H1 (cell line): ENCODE measurements at regions not wholly inside any gene's neighbourhood (a gene's known extent, or its start where the extent isn't known, plus 50 kb on each side); places are given as distances from the start of the nearest gene placed in this dataset.

ENCODE experiments used
- CTCF ChIA-PET: fragments of 300-600 bp; sonication (Branson Sonifier 250); formaldehyde crosslinking; loops from one replicate; lab custom pipeline; 2021; ENCODE audit not compliant: partially characterized antibody; lab: Charles Lee
- POLR2A ChIA-PET: fragments of 300-600 bp; sonication (Branson Sonifier 250); formaldehyde crosslinking; loops from one replicate; lab custom pipeline; 2021; ENCODE audit warnings: inconsistent platforms; ENCODE audit not compliant: partially characterized antibody; lab: Charles Lee
- DNase-seq, 2 experiments: peaks; one replicate each; pipeline versions ENCODE4 v3.0.0 to v3.0.0-alpha.2; 2010 to 2022; ENCODE audit warnings: low spot score in 2 of 2, low read depth in 1 of 2, mixed read lengths in 1 of 2
- FAIRE-seq: peaks from 2 replicates; lab custom pipeline; 2011; peaks lifted over from hg19 to GRCh38; lab: Jason Lieb, UNC
- H2AFZ ChIP-seq: 2 replicates; pipeline ENCODE4 v1.8.1; 2012; ENCODE audit warnings: low read length, inconsistent platforms
- H2AK5ac ChIP-seq: 2 replicates; pipeline ENCODE4 v1.6.1; 2013; ENCODE audit warnings: low read depth, low read length
- H2BK120ac ChIP-seq: replicated peaks from 2 replicates; pipeline ENCODE3; 2013; ENCODE audit warnings: low read depth, low read length, inconsistent platforms
- H2BK12ac ChIP-seq: 2 replicates; pipeline ENCODE4 v1.6.1; 2013; ENCODE audit warnings: low read depth, low read length
- H2BK15ac ChIP-seq: 2 replicates; pipeline ENCODE4 v1.6.1; 2013; ENCODE audit warnings: low read length
- H2BK20ac ChIP-seq: 2 replicates; pipeline ENCODE4 v1.6.1; 2013; ENCODE audit warnings: low read length
- H2BK5ac ChIP-seq: 2 replicates; pipeline ENCODE4 v1.6.1; 2013; ENCODE audit warnings: low read depth, low read length
- H3K14ac ChIP-seq: 2 replicates; pipeline ENCODE4 v1.6.1; 2013; ENCODE audit warnings: inconsistent platforms; ENCODE audit not compliant: insufficient read length
- H3K18ac ChIP-seq: 2 replicates; pipeline ENCODE4 v1.6.1; 2013; ENCODE audit warnings: low read length; ENCODE audit errors: extremely low read depth
- H3K23ac ChIP-seq: 2 replicates; pipeline ENCODE4 v1.6.1; 2013; ENCODE audit warnings: inconsistent platforms; ENCODE audit not compliant: insufficient read length
- H3K23me2 ChIP-seq: 2 replicates; pipeline ENCODE4 v1.6.1; 2013; ENCODE audit warnings: low read depth, low read length
- H3K27ac ChIP-seq: 2 replicates; pipeline ENCODE4 v1.6.1; 2011; ENCODE audit warnings: low read depth, low read length, inconsistent platforms
- H3K27me3 ChIP-seq, 4 experiments: replicated peaks in 1 of 4; 1 replicate in 1 of 4; 2 replicates in 3 of 4; pipeline versions ENCODE4 v1.6.1 to v1.8.1; 2011 to 2013; ENCODE audit warnings: low read length in 3 of 4, mild to moderate bottlenecking in 3 of 4, inconsistent platforms in 2 of 4, mixed read lengths in 2 of 4, moderate library complexity in 1 of 4; ENCODE audit not compliant: control insufficient read depth in 3 of 4, insufficient read depth in 3 of 4; ENCODE audit errors: extremely low read depth in 1 of 4
- H3K36me3 ChIP-seq, 4 experiments: 2 replicates each; pipeline versions ENCODE4 v1.6.1 to v1.8.1; 2011 to 2013; ENCODE audit warnings: mild to moderate bottlenecking in 4 of 4, low read length in 3 of 4, moderate library complexity in 2 of 4, control low read depth in 1 of 4, inconsistent platforms in 1 of 4; ENCODE audit not compliant: insufficient read depth in 4 of 4, control insufficient read depth in 2 of 4
- H3K4ac ChIP-seq: replicated peaks from 2 replicates; pipeline ENCODE3; 2013; ENCODE audit warnings: low read length, low read depth, mixed read lengths, inconsistent platforms; ENCODE audit not compliant: insufficient read length
- H3K4me1 ChIP-seq, 4 experiments: replicated peaks in 1 of 4; 1 replicate in 1 of 4; 2 replicates in 3 of 4; pipeline versions ENCODE4 v1.6.1 to v1.8.1; 2011 to 2013; ENCODE audit warnings: low read length in 3 of 4, inconsistent platforms in 2 of 4, mixed read lengths in 1 of 4; ENCODE audit not compliant: insufficient read depth in 4 of 4, control insufficient read depth in 3 of 4
- H3K4me2 ChIP-seq, 2 experiments: 2 replicates each; pipeline versions ENCODE4 v1.6.1 to v1.8.1; 2011 to 2013; ENCODE audit warnings: low read depth in 2 of 2, low read length in 2 of 2, control low read depth in 1 of 2, inconsistent platforms in 1 of 2, mild to moderate bottlenecking in 1 of 2; ENCODE audit not compliant: insufficient read depth in 1 of 2
- H3K4me3 ChIP-seq, 4 experiments: fragments of 200-600, 300-600 bp in 1 of 4; sonication (generic), shearing (Covaris generic), sonication (Bioruptor Twin) in 1 of 4; 2 replicates each; pipeline versions ENCODE4 v1.5.1 to v1.8.1; 2011 to 2016; ENCODE audit warnings: low read length in 4 of 4, low read depth in 3 of 4, control low read depth in 2 of 4, inconsistent platforms in 2 of 4, mild to moderate bottlenecking in 2 of 4, mixed read lengths in 1 of 4, moderate library complexity in 1 of 4; ENCODE audit not compliant: insufficient read depth in 2 of 4; ENCODE audit errors: extremely low read depth in 1 of 4
- H3K56ac ChIP-seq: replicated peaks from 2 replicates; pipeline ENCODE3; 2013; ENCODE audit warnings: low read depth, mild to moderate bottlenecking, mixed read lengths, low read length, inconsistent platforms; ENCODE audit not compliant: insufficient read length
- H3K79me1 ChIP-seq: 2 replicates; pipeline ENCODE4 v1.6.1; 2013; ENCODE audit warnings: low read depth, low read length, control low read depth
- H3K79me2 ChIP-seq, 2 experiments: 2 replicates each; pipeline versions ENCODE4 v1.6.1 to v1.8.1; 2012 to 2013; ENCODE audit warnings: low read length in 2 of 2, mild to moderate bottlenecking in 2 of 2, inconsistent platforms in 1 of 2; ENCODE audit not compliant: insufficient read depth in 2 of 2, control insufficient read depth in 1 of 2
- H3K9ac ChIP-seq, 4 experiments: replicated peaks in 1 of 4; 1 replicate in 1 of 4; 2 replicates in 3 of 4; pipeline versions ENCODE4 v1.6.1 to v1.8.1; 2011 to 2013; ENCODE audit warnings: low read depth in 3 of 4, low read length in 3 of 4, control low read depth in 2 of 4, mild to moderate bottlenecking in 2 of 4, moderate library complexity in 2 of 4, inconsistent platforms in 1 of 4; ENCODE audit errors: extremely low read depth in 1 of 4
- H3K9me3 ChIP-seq, 2 experiments: 2 replicates each; pipeline versions ENCODE4 v1.6.1 to v1.8.1; 2012 to 2013; ENCODE audit warnings: mild to moderate bottlenecking in 2 of 2, moderate library complexity in 2 of 2, control low read depth in 1 of 2, inconsistent platforms in 1 of 2, low read depth in 1 of 2, low read length in 1 of 2, mixed read lengths in 1 of 2; ENCODE audit not compliant: insufficient read depth in 2 of 2
- H4K20me1 ChIP-seq, 2 experiments: replicated peaks in 1 of 2; 2 replicates each; pipeline versions ENCODE3 to v1.8.1; 2011 to 2013; ENCODE audit warnings: inconsistent platforms in 2 of 2, low read length in 2 of 2, mild to moderate bottlenecking in 1 of 2; ENCODE audit not compliant: insufficient read depth in 2 of 2, control insufficient read depth in 1 of 2
- H4K5ac ChIP-seq: 2 replicates; pipeline ENCODE4 v1.6.1; 2013; ENCODE audit warnings: low read length, low read depth, mixed read lengths, inconsistent platforms; ENCODE audit not compliant: insufficient read length
- H4K8ac ChIP-seq: 2 replicates; pipeline ENCODE4 v1.8.0; 2013; ENCODE audit warnings: mild to moderate bottlenecking, moderate library complexity, low read length, inconsistent platforms; ENCODE audit not compliant: insufficient read depth; ENCODE audit errors: extremely low read depth
- H4K91ac ChIP-seq: replicated peaks from 2 replicates; pipeline ENCODE3; 2013; ENCODE audit warnings: low read length, mixed read lengths, inconsistent platforms; ENCODE audit not compliant: insufficient read length
- CTBP2 ChIP-seq: IDR thresholded peaks from 2 replicates; pipeline ENCODE4 v1.7.0; 2011; ENCODE audit warnings: borderline replicate concordance, mild to moderate bottlenecking, moderate library complexity, mixed read lengths, low read length; ENCODE audit not compliant: insufficient read depth, insufficient read length
- GABPA ChIP-seq: IDR thresholded peaks from 2 replicates; pipeline ENCODE4 v1.6.1; 2011; ENCODE audit warnings: mild to moderate bottlenecking, low read length, moderate library complexity, borderline replicate concordance; ENCODE audit not compliant: insufficient read depth
- KDM5A ChIP-seq: fragments of 200-600 bp; IDR thresholded peaks from 2 replicates; pipeline ENCODE4 v1.7.1; 2012; ENCODE audit warnings: mild to moderate bottlenecking, low read length, inconsistent platforms, mixed read lengths
- MAFK ChIP-seq: IDR thresholded peaks from 2 replicates; pipeline ENCODE4 v1.6.1; 2012; ENCODE audit warnings: low read depth, mild to moderate bottlenecking, improper control_type of control experiment, low read length
- NANOG ChIP-seq: IDR thresholded peaks from 2 replicates; pipeline ENCODE4 v1.6.1; 2011; ENCODE audit warnings: low read length, low read depth, mild to moderate bottlenecking, inconsistent platforms; ENCODE audit not compliant: insufficient read depth, poor library complexity, severe bottlenecking
- POLR2AphosphoS5 ChIP-seq: IDR thresholded peaks from 2 replicates; pipeline ENCODE4 v1.6.1; 2011; ENCODE audit warnings: low read depth, low read length
- SIN3A ChIP-seq, 2 experiments: IDR thresholded peaks in 1 of 2; conservative IDR thresholded peaks in 1 of 2; 2 replicates each; pipeline ENCODE4 v1.6.1; 2011 to 2012; ENCODE audit warnings: low read length in 2 of 2, improper control_type of control experiment in 1 of 2, low read depth in 1 of 2, mild to moderate bottlenecking in 1 of 2
- SIRT6 ChIP-seq: IDR thresholded peaks from one replicate; pipeline ENCODE4 v1.7.1; 2012; ENCODE audit warnings: low read length, inconsistent platforms
- SP2 ChIP-seq: IDR thresholded peaks from 2 replicates; pipeline ENCODE4 v1.6.1; 2012; ENCODE audit warnings: mild to moderate bottlenecking, low read length, inconsistent platforms
- SRF ChIP-seq: IDR thresholded peaks from 2 replicates; pipeline ENCODE4 v1.6.1; 2011; ENCODE audit warnings: mild to moderate bottlenecking, low read depth, low read length, moderate library complexity
- YY1 ChIP-seq: IDR thresholded peaks from 2 replicates; pipeline ENCODE4 v1.6.1; 2011; ENCODE audit warnings: low read depth, mild to moderate bottlenecking, low read length
- ZNF274 ChIP-seq: IDR thresholded peaks from 2 replicates; pipeline ENCODE4 v1.7.0; 2012; ENCODE audit warnings: low read length, borderline replicate concordance; ENCODE audit errors: extremely low read depth
- WGBS, 2 experiments: shearing (Covaris generic) in 1 of 2; methylation state at CpG; one replicate each; pipeline versions ENCODE4 v1.1.6 to v1.1.7; 2013 to 2015; ENCODE audit warnings: low lambda C conversion rate in 2 of 2, mixed read lengths in 2 of 2, inconsistent platforms in 1 of 2, low coverage in 1 of 2, missing lambda C conversion rate in 1 of 2; ENCODE audit not compliant: insufficient replicate concordance in 2 of 2, insufficient coverage in 1 of 2, insufficient read length in 1 of 2; ENCODE audit errors: extremely low coverage in 1 of 2, missing lambda C conversion rate in 1 of 2; 5-methylcytosine and 5-hydroxymethylcytosine counted together
- TF ChIP-seq, protein P1 (sequence below): IDR thresholded peaks from 2 replicates; pipeline ENCODE4 v1.6.1; 2012; ENCODE audit warnings: low read length, inconsistent platforms

DNA sequence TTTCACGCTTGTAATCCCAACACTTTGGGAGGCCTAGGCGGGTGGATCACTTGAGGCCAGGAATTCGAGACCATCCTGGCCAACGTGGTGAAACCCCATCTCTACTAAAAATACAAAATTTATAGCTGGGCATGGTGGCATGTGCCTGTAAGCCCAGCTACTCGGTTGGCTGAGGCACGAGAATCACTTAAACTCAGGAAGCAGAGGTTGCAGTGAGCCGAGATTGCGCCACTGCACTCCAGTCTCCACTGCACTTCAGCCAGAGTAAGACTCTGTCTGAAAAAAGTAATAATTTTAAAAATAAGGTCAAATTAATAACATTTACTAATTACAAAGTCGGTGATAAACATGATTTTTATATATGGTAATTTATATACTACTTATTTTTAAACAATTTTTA, 155.9 kb downstream of the AXIN2 start:
- no peaks in the 10 kb centered on the region for H4K20me1 ChIP-seq
- no peak overlapping the region for H2BK20ac ChIP-seq
- no peaks in the 10 kb centered on the region for H3K36me3 ChIP-seq
- H2BK5ac ChIP-seq = no peak overlapping the region
- no peak overlapping the region for H3K9ac ChIP-seq
- no peak overlapping the region for H3K23ac ChIP-seq
- no peak overlapping the region for H3K4me3 ChIP-seq
- 82% methylated on average over 9 of the region's 9 CpGs; no CpG with 5 or more reads in 1 of the 2 experiments for WGBS, 2 experiments
- H4K8ac ChIP-seq = no peak overlapping the region
- no peak overlapping the region for H3K4ac ChIP-seq
- no peak overlapping the region for H2AK5ac ChIP-seq
- peaks cover 0 to 4% (median 1%) of the 10 kb centered on the region in 4 experiments; a peak in 2 of 7 replicates for H3K4me1 ChIP-seq
- H3K9me3 ChIP-seq = no peaks in the 10 kb centered on the region
- no peaks in the 10 kb centered on the region for H3K27me3 ChIP-seq
- FAIRE-seq (no peak), DNase-seq (no peak)
- H3K23me2 ChIP-seq = no peaks in the 10 kb centered on the region
- H3K27ac ChIP-seq = no peak overlapping the region
- ChIA-PET POLR2A (no interaction called here), CTCF (interaction anchor here (0.8 kb wide), 1 partner anchor 13 kb away, joined by 3 read pairs; no protein-coding TSS in a partner anchor)
- no peak overlapping the region for H3K56ac ChIP-seq
- H2BK120ac ChIP-seq = no peak overlapping the region
- H2AFZ ChIP-seq = no peak overlapping the region
- no peak overlapping the region for H2BK15ac ChIP-seq
- H4K5ac ChIP-seq = no peak overlapping the region
- no peak overlapping the region for H2BK12ac ChIP-seq
- no peak overlapping the region for H3K4me2 ChIP-seq
- H3K79me2 ChIP-seq = no peaks in the 10 kb centered on the region
- no peak overlapping the region for H4K91ac ChIP-seq
- H3K14ac ChIP-seq = no peak overlapping the region
- H3K79me1 ChIP-seq = no peaks in the 10 kb centered on the region
- no peak overlapping the region for H3K18ac ChIP-seq
- no peak for TF ChIP-seq SRF
- TF ChIP-seq SP2 = no peak
- TF ChIP-seq CTBP2 = no peak
- TF ChIP-seq NANOG = no peak
- TF ChIP-seq GABPA = no peak
- no peak for TF ChIP-seq SIRT6
- TF ChIP-seq, protein P1, sequence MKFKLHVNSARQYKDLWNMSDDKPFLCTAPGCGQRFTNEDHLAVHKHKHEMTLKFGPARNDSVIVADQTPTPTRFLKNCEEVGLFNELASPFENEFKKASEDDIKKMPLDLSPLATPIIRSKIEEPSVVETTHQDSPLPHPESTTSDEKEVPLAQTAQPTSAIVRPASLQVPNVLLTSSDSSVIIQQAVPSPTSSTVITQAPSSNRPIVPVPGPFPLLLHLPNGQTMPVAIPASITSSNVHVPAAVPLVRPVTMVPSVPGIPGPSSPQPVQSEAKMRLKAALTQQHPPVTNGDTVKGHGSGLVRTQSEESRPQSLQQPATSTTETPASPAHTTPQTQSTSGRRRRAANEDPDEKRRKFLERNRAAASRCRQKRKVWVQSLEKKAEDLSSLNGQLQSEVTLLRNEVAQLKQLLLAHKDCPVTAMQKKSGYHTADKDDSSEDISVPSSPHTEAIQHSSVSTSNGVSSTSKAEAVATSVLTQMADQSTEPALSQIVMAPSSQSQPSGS = no peak
- no peak for TF ChIP-seq KDM5A
- no peak for TF ChIP-seq YY1
- no peak for TF ChIP-seq MAFK
- no peak for TF ChIP-seq SIN3A (conservative IDR thresholded peaks at IDR 0.05 in 1 of 2, IDR thresholded peaks at IDR 0.05 in 1 of 2; ENCODE audit: low read depth in 1 of 2, low read length in 2 of 2)
- TF ChIP-seq POLR2AphosphoS5 = no peak
- TF ChIP-seq ZNF274 = no peak
